Heart left ventricle (tissue), 16 donors: ENCODE measurements at regions not wholly inside any gene's neighbourhood (a gene's known extent, or its start where the extent isn't known, plus 50 kb on each side); places are given as distances from the start of the nearest gene placed in this dataset.

ENCODE experiments used
- ATAC-seq, 4 donors: fragments of 200-7000 bp; cut with Tn5 transposase; one replicate each; pipeline ENCODE4 v1.9.1; 2020 to 2022; ENCODE audit warnings: moderate library complexity in 4 of 4, mild to moderate bottlenecking in 3 of 4, moderate number of reproducible peaks in 1 of 4
- DNase-seq, 5 donors: peaks; one replicate each; pipeline ENCODE4 v3.0.0-alpha.2; 2020
- H3K27ac ChIP-seq, 12 donors: fragments of 200-600 bp; sonication (generic) in 4 of 12; one replicate each; pipeline versions ENCODE4 v1.5.0 to v1.8.0; 2016 to 2022; ENCODE audit warnings: mild to moderate bottlenecking in 2 of 12
- H3K27me3 ChIP-seq, 9 donors: fragments of 200-600 bp; sonication (generic) in 2 of 9; one replicate each; pipeline versions ENCODE4 v1.5.1 to v1.8.0; 2016 to 2022; ENCODE audit warnings: mild to moderate bottlenecking in 3 of 9
- H3K36me3 ChIP-seq, 9 donors: fragments of 200-600 bp; sonication (generic) in 2 of 9; one replicate each; pipeline versions ENCODE4 v1.5.0 to v1.8.0; 2018 to 2022; ENCODE audit warnings: mild to moderate bottlenecking in 2 of 9
- H3K4me1 ChIP-seq, 12 donors: fragments of 200-600 bp; sonication (generic) in 4 of 12; one replicate each; pipeline versions ENCODE4 v1.5.0 to v1.8.0; 2016 to 2022; ENCODE audit warnings: mild to moderate bottlenecking in 3 of 12
- H3K4me3 ChIP-seq, 12 donors: fragments of 200-600 bp; sonication (generic) in 4 of 12; one replicate each; pipeline versions ENCODE4 v1.5.0 to v1.8.0; 2017 to 2022; ENCODE audit warnings: mild to moderate bottlenecking in 9 of 12, moderate library complexity in 4 of 12
- H3K9me3 ChIP-seq, 12 donors: fragments of 200-600 bp; sonication (generic) in 4 of 12; one replicate each; pipeline versions ENCODE4 v1.5.0 to v1.8.0; 2016 to 2022; ENCODE audit warnings: mild to moderate bottlenecking in 1 of 12
- CTCF ChIP-seq, 12 donors: fragments of 200-600 bp; sonication (generic) in 4 of 12; IDR thresholded peaks; one replicate each; pipeline versions ENCODE4 v1.5.0 to v1.8.0; 2018 to 2022; ENCODE audit warnings: antibody characterized with exemption in 12 of 12, mild to moderate bottlenecking in 5 of 12
- POLR2A ChIP-seq, 2 donors: fragments of 450-650 bp; IDR thresholded peaks; one replicate each; pipeline ENCODE4 v1.6.1; 2017; ENCODE audit warnings: antibody characterized with exemption in 2 of 2, mild to moderate bottlenecking in 2 of 2, moderate library complexity in 2 of 2
- WGBS, 4 donors: extraction: QIAGEN DNeasy Blood & Tissue Kit in 2 of 4; methylation state at CpG; one replicate each; pipeline versions ENCODE4 v1.1.5 to v1.1.7; 2013 to 2018; 5-methylcytosine and 5-hydroxymethylcytosine counted together
- intact Hi-C, 10 donors: fragments of 100-400 bp; cut with DNase I; formaldehyde crosslinking; loops; one replicate each; pipeline versions ENCODE4 v1.11.1 to v1.14.2; 2022
- donor health status: ischemic (EF 13 %, LVEDD 7.1; RV severe dilation, severe dysfunction).
- donor health status: healthy with polysubstance abuse.
- donor health status: DM: no; HTN: yes; CAD: no.
- donor health status: DM: no; HTN: no; CAD: no.
- donor health status: ischemic (EF 25% LVEDD 6.9; RV normal size, moderate dysfunction).
- donor health status: ischemic (EF 25% LVEDD 5.7; RV mildly dilated, moderate dysfunction).
- donor health status: healthy.
- donor health status: DM: yes; HTN: yes; CAD: no.
- donor health status: ischemic (EF 35%, LVEDD 5.7; RV mildly dilated, moderate dysfunction).
- donor health status: nonischemic (EF 11% LVEDD 7.7; RV severe dilation, severe dysfunction).
- donor health status: DM: yes; HTN: yes; CAD: no.
- donor health status: PGD.
- donor health status: ischemic (EF 29% LVEDD 5.4; RV normal size, mild dysfunction).
- donor health status: nonischemic (EF 23%, LVEDD 6.1; RV moderate dilation, normal function).

- Histone ChIP-seq H3K27ac (peak overlapping the region in 4 of 12 donors; percentile 7 to 37 (median 16)), H3K27me3 (no peaks in the 10 kb centered on the region), H3K36me3 (no peaks in the 10 kb centered on the region), H3K9me3 (peaks cover 0 to 16% (median 10%) of the 10 kb centered on the region in 12 donors), H3K4me1 (peaks cover 0 to 11% (median 6%) of the 10 kb centered on the region in 12 donors), H3K4me3 (no peak overlapping the region)
- ATAC-seq, result peak; percentile 67 to 91 (median 84)
- intact Hi-C loops, result no loop called here
- WGBS, 4 donors, result 24 to 30% (median 27%) methylated on average over 8 of the region's 8 CpGs
- DNase-seq, result peak in 3 of 5 donors; percentile 28 to 60 (median 51)
- TF ChIP-seq POLR2A (IDR thresholded peaks at IDR 0.05) (no peak), CTCF (IDR thresholded peaks at IDR 0.05) (no peak)
Observed at GRCh38 chr14:65179918-65180724, 77.8 kb upstream of the MAX start.

GRCh38 chr14:65180725-65181025, 78.4 kb upstream of the MAX start:
- no peaks in the 10 kb centered on the region for H3K27me3 ChIP-seq
- intact Hi-C loops, result no loop called here
- peaks cover 0 to 11% (median 6%) of the 10 kb centered on the region in 12 donors for H3K4me1 ChIP-seq
- ATAC-seq (no peak), DNase-seq (no peak)
- 42 to 56% (median 47%) methylated on average over 1 of the region's 1 CpG for WGBS, 4 donors
- H3K36me3 ChIP-seq, result no peaks in the 10 kb centered on the region
- H3K9me3 ChIP-seq, result peaks cover 0 to 16% (median 10%) of the 10 kb centered on the region in 12 donors
- H3K27ac ChIP-seq, result peak overlapping the region in 2 of 12 donors; percentile 7 to 23
- no peak overlapping the region for H3K4me3 ChIP-seq
- no peak for TF ChIP-seq POLR2A (IDR thresholded peaks at IDR 0.05)

- DNase-seq, result no peak
- WGBS, 4 donors, result 71 to 76% (median 74%) methylated on average over 8 of the region's 8 CpGs
- no peak for ATAC-seq
Observed at GRCh38 chr14:65184032-65184764, 81.9 kb upstream of the MAX start.

GRCh38 chr14:65185829-65186228, 83.5 kb upstream of the MAX start:
- Histone ChIP-seq H3K36me3 (no peaks in the 10 kb centered on the region), H3K27me3 (peaks cover 0 to 3% (median 0%) of the 10 kb centered on the region in 9 donors), H3K27ac (no peak overlapping the region), H3K4me1 (no peaks in the 10 kb centered on the region), H3K4me3 (no peak overlapping the region), H3K9me3 (peaks cover 0 to 16% (median 10%) of the 10 kb centered on the region in 12 donors)
- intact Hi-C loops, result no loop called here
- TF ChIP-seq CTCF (IDR thresholded peaks at IDR 0.05) (no peak), POLR2A (IDR thresholded peaks at IDR 0.05) (no peak)
- DNase-seq, result no peak
- 28 to 46% (median 38%) methylated on average over 4 of the region's 4 CpGs for WGBS, 4 donors
- ATAC-seq, result peak in 1 of 4 donors; percentile 13

More at GRCh38 chr14:65184032-65184764, 81.9 kb upstream of the MAX start:
- intact Hi-C loops, result no loop called here
- Histone ChIP-seq H3K4me3 (no peak overlapping the region), H3K27me3 (peaks cover 0 to 3% (median 0%) of the 10 kb centered on the region in 9 donors), H3K9me3 (peaks cover 0 to 16% (median 10%) of the 10 kb centered on the region in 12 donors), H3K4me1 (peaks cover 0 to 11% (median 6%) of the 10 kb centered on the region in 12 donors), H3K36me3 (no peaks in the 10 kb centered on the region), H3K27ac (no peak overlapping the region)
- TF ChIP-seq CTCF (IDR thresholded peaks at IDR 0.05) (no peak), POLR2A (IDR thresholded peaks at IDR 0.05) (no peak)
